HuH-7.5 (cell line): ENCODE measurements at regions not wholly inside any gene's neighbourhood (a gene's known extent, or its start where the extent isn't known, plus 50 kb on each side); places are given as distances from the start of the nearest gene placed in this dataset.
"Not testable (repeated sequence)": the region's sequence is repeated elsewhere in the genome, so short reads cannot be mapped to it uniquely, and the experiment has no call there.

ENCODE experiments used
- DNase-seq: peaks from one replicate; pipeline ENCODE4 v3.0.0; 2011; ENCODE audit warnings: low spot score

DNA sequence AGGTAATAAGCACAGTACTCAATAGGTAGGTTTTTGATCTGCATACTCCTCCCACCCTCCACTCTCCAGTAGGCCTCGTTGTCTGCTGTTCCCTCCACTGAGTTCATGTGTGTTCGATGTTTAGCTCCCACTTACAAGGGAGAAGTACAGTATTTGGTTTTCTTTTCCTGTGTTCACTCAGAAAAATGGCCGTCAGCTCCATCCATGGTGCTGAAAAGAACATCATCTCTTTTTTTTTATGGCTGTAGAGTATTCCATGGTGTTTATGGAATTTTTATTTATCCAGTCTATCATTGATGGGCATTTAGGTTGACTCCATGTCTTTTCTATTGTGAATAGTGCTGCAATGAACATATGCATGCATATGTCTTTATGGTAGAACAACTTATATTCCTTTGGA lies 849.7 kb upstream of the NRXN1 start:
- DNase-seq, result no peak

DNA sequence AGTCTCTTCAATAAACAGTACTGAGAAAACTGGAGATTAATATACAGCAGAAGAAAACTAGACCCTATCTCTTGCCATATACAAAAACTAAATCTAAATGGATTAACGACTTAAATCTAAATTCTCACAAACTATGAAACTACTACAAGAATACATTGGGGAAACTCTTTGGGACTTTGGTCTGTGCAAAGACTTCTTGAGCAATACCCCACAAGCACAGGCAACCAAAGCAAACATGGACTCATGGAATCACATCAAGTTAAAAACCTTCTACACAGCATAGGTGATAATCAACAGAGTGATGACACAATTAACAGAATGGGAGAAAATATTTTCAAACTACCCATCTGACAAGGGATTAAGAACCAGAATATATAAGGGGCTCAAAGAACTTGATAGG lies 848.2 kb upstream of the NRXN1 start:
- DNase-seq, result no peak

DNA sequence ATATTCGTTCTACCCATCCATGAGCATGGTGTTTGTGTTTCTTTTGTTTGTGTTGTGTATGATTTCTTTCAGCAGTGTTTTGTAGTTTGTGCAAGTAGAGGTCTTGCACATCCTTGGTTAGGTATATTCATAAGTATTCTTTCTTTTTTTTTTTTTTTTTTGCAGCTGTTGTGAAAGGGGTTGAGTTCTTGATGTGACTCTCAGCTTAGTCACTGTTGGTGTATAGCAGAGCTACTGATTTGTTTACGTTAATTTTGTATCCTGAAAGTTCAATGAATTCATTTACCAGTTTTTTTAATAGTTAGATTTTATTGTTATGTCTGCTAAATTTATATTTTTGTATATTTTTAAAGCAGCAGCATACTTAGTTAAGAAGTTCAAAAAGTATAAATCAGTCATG lies 834.4 kb upstream of the NRXN1 start:
- DNase-seq, result no peak

DNA sequence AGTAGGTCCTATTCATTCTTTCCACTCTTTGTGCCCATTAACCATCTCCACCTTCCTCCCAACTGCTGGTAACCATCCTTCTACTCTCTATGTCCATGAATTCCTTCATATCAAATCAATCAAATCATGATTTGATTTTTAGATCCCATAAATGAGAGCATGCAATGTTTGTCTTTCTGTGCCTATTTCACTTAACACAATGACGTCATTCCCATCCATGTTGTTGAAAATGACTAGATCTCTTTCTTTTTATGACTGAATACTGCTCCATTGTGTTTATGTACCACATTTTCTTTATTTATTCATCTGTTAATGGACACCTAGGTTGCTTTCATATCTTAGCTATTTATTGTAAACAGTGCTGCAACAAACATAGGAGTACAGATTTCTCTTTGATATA lies 827.3 kb upstream of the NRXN1 start:
- DNase-seq, result no peak

DNA sequence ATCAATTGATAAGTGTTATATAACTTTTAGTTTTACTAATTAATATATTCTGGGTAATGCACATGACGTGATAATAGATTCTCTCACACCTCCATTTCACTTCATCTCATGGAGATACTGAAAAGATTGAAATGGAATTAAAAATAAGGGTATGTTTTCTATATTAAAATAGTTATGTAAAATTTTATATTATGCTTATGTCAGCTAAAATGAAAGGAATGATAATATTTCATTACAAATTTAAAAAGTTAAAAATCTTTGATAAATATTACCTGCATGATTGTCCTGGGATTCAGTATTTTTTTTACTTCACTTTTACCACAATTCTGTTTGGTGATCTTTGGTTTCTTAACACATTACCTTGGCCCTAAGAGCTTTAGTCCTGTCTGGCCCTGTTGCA lies 823.8 kb upstream of the NRXN1 start:
- no peak for DNase-seq

DNA sequence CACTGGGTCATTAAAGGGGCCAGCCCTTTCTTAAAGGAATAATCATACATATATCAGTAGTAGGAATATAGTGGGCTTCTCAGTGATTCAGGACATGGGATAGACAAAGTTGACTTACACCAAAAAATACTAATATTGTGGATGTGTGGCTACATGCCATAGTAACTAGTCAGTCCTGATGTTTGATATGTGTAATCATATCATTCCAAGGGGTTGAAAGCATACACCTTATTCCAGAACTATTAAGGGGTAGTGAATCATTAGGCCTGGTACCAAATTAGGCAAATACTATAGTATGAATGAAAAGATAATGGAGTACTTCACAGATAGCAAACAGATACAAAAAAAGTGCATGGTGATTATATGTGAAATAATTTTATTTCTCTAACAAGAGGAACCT lies 814.9 kb upstream of the NRXN1 start:
- no peak for DNase-seq

DNA sequence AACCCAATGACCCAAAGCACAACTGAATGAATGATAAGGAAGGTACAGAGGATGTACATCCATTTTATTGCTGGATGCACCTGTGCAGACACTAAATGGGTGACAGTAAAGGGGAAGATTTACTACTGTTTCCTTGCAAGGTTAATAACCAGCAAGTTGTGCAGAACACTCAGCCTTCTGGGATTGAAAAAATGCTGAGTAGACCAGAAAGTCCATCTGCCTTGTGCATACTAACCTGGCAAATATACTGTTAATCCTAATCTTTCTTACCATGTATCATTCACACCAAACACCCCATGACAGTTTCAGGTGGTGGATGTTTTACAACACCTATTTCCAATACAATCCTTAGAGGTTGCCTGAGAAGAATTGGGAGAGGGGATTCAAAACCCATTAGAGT lies 814.1 kb upstream of the NRXN1 start:
- no peak for DNase-seq

DNA sequence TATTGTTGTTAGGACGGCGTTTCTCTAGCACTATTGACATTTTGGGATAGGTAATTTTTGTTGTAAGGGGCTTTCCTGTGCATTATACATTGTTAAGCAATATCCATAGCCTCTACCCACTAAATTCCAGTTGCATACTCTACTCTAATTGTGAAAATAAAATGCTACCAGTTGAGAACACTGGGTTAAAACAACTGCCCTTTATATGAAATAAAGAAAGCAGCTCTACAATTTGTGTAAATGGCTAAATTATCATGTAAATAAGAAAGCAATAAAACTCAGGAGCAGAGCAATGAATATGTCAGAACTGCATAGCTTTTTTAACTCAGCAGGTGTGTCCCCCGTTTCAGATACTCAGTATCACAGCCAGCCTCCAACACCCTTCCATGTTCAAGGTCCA lies 812.7 kb upstream of the NRXN1 start:
- DNase-seq, result no peak

DNA sequence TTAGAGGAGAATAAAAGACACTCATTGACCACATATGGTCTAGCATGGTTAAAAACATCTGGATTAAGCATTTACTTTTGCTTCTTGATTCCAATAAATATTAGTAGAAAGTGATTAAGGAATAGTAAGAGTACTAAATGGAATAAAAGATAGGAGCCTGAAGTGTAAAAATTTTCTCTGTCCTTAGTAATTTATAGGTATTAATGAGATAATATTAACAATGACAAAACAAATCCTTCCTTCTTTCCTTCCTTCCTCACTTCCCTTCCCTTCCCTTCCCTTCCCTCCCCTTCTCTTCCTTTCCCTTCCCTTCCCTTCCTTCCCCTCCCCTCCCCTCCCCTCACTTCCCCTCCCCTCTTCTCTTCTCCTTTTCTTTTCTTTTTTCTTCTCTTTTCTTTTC lies 797.5 kb upstream of the NRXN1 start:
- no peak for DNase-seq

DNA sequence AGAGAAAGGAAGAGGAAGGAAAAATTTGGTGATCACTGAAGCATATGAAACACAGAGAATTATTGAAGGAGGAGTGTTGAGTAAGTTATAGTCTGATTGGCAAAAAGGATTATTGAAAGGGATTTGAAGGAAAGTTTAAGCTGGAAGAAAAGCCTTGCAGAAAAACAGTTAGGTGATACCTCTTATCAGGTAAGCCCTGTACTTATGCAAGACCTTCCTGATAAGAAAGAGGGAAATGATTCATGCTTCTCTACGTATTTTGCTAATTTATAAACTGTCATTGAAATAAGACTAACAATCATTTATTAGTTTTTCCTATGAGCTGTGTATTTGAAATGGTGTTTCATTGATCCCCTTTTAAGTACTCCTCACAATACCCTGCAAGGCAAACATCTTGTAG lies 793.9 kb upstream of the NRXN1 start:
- DNase-seq, result no peak

DNA sequence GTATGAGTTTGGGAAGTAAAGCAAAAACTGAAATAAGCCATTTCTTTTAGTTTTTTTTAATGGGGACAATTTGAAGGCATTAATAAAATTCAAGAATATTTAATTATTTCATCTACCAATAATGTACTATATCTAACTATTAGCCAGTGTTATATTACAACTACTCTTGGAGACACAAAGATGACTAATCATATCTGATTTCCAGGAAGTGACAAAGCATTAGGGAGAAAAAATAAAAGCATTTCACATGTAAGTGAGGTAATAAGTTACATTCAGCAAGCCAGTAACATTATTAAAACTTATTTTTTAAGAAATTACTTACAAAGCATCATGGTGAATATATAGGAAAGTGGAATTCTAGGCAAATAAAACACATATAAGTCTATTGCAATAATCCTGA lies 781.3 kb upstream of the NRXN1 start:
- DNase-seq, result no peak

DNA sequence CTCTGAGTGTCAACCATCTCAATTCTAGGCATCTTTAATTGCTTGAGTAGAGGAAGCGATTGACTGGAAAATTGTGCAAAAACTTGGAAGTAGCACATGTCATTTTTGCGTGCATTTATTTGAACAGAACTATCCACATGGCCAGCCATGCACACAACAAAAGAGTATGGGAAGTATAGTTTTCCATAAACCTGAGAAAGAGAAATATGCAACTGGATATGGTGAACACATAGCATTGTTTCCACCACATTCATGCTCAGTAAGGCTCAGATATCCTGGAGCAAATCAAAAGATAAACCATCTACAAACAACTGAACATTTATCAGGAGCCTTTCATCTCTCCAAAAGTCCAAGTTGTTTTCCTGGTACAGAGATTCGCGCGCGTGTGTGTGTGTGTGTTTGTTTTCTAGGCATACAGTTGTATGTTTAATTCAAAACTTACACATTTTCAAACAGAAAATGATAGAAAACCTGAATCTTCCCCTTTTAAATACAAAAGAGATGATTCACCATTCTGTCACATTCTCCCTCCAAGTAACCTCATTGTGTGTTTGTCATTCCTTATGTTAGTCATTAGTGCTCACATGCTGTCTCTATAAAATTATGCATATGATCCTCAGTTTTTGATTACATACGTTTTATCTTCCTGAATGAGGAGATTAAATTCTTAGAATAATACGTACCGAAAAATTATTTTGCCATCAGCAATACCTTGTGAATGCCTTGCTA lies 780.4 kb upstream of the NRXN1 start:
- DNase-seq, result no peak

DNA sequence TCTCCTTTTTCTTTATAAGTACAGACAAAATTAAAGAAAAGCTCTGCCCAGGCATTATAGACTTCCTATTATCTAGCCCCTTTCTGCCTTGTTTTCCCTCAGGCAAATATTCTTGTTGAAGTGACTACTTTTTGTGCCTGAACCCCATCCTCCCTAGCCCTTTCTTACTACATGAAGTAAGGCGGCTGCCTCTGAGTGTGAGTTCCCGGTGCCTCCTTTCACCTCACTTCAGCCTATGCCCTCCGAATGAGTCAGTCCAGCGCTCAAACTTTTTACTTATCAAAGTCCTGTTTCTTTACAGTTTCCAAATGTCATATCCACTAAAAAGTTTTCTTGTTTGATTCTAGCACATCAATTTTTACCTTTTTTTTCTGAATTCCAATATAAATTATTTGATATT lies 778.3 kb upstream of the NRXN1 start:
- no peak for DNase-seq

DNA sequence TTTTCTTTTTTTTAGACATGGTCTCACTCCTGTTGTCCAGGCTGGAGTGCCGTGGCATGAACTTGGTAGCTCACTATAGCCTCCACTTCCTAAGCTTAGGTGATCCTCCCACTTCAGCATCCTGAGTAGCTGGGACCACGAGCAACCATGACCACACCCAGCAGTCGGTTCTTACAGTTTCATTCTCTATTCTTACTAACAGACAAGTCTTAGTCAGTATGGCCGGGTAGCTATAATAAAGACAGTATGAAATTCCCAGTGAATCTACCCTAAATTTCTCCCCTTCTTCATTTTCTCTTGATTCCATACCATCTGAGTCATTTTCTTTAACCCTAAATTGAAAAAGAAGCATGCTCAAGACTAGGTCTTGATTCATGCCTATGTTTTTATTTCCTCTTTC lies 775.3 kb upstream of the NRXN1 start:
- no peak for DNase-seq

DNA sequence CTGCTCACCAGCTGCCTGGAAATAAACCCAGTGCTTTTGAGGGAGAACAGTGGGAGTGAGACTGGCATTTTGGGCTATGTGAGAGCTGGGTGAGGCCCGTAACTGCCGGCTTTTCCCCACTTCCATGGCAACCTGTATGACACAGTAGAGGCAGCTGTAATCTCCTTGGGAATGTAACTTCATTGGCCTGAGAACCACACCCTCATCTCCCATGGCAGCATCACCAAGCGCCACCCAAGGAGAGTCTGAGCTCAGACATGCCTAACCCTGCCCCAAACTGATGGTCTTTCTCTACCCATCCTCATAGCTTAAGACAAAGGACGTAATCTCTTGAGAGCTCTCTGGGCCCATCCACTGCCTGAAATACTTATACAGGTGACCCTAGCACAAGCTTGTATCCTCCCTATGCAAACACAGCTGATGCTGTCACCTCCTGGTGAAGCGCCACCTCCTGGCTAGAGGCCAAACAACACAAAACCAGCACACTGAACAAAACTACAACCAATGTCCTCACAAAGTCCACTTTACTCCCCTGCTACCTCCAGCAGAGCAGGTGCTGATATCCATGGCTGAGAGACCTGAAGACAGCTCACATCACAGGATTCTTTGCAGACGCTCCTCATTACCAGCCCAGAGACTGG lies 763.4 kb upstream of the NRXN1 start:
- DNase-seq, result no peak

DNA sequence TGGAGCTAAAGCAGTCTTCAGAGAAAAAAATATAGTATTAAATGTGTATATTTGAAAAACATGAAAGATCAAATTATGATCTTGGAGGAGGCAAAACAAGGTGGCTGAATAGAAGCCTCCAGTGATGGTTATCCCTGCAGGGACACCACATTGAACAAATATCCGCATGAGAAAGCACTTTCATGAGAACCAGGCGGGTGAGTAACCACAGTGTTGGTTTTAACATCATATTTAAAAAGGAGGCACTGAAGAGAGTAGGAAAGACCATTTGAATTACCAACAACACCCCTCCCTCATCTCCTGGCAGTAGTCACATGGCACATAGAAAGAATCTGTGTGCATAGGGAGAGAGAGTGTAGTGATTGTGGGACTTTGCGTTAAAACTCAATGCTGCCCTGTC lies 759.6 kb upstream of the NRXN1 start:
- DNase-seq, result no peak

DNA sequence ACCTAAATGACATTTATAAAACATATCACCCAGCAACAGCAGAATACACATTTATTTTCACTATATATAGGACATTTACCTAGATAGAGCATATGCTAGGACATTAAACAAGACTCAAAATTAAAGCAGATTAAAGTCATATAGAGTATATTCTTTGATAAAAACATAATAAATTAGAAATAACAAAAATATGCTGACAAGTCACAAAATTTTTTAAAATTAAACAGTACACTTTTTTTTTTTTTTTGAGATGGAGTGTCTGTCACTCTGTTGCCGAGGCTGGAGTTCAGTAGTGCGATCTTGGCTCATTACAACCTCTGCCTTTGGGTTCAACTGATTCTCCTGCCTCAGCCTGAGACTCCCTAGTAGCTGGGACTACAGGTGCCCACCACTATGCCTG lies 758.9 kb upstream of the NRXN1 start:
- DNase-seq, result no peak

DNA sequence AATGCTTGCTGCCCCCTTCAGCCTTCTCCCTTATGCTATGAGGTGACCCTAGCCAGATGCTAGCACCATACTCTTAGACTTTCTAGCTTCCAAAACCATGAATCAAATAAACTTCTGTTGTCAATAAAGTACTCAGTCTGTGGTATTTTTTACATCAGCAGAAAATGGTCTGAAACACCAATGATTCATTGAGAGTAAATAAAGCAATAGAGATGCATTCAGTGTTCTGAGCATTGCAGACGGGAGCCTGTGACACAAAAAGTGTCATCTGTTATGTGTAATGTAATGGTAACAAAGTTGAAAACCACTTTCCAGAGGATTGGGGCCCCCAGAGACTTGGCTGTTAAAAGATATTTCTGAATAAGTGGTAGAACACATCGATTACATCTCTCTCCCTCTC lies 758.0 kb upstream of the NRXN1 start:
- no peak for DNase-seq

DNA sequence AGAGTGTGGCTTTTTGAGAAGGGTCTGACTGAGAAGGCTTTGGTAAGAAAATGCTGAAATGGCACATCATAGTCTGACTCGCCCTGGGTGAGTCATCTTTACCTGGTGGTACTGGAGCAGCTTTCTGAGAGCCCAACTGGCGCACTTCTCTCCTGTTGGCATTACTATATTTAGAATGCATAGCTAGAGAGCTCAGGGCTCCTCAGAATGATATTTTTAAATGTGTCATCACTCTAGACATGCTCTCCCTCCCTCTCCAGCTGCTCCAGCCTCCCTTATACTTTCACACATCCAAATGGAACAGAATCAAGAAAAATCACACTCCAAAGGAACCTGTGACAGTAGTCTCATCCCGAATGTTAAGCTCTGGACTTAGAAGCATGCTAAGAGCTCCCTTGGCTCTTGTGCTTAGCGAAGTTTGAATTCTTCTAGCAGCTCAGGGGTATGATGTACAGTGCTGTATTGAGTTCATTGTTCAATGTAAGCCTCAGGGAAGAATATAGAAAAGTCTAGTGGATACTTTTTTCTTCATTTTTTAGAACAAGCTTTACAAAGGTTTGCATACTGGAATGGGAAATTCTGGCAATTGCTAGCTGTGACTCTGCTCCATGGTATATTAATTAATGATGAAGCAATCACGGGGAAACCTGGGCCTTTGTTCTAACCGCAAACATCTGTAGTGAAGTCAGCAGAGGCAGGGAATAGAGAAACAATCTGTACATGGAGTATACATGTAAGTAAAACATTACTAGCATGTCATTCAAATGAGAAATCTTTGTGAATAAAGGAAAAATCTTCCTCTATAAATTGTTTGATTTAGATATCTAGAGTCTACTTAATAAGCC lies 751.2 kb upstream of the NRXN1 start:
- DNase-seq, result peak; percentile 5

DNA sequence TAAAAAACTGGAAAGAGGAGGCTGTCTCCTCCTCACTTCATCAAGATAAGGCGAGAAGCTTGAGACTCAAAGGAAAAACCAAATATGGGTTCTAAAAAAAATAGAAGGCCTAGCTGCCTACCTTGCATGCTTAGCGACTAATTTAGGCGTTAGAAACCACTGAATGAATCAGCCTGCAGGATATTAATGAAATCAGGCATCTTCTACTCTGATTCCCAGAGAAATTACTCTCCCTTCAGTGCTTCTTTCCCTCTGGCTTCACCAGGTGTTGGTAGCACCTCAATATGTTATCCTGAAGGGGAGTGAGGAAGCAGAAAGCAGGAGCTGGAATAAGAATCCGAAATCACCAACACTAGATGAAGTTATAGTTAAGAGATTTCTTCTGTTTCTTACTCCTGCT lies 749.8 kb upstream of the NRXN1 start:
- DNase-seq, result no peak

DNA sequence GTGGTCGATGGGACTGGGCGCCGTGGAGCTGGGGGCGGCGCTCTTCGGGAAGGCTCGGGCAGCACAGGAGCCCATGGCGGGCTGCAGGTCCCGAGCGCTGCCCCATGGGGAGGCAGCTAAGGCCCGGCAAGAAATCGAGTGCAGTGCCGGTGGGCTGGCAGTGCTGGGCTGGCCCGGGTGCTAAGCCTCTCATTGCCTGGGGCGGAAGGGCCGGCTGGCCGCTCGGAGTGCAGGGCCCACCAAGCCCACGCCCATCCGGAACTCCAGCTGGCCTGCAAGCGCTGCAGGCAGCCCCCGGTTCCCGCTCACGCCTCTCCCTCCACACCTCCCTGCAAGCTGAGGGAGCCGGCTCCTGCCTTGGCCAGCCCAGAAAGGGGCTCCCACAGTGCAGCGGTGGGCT lies 748.4 kb upstream of the NRXN1 start:
- no peak for DNase-seq

DNA sequence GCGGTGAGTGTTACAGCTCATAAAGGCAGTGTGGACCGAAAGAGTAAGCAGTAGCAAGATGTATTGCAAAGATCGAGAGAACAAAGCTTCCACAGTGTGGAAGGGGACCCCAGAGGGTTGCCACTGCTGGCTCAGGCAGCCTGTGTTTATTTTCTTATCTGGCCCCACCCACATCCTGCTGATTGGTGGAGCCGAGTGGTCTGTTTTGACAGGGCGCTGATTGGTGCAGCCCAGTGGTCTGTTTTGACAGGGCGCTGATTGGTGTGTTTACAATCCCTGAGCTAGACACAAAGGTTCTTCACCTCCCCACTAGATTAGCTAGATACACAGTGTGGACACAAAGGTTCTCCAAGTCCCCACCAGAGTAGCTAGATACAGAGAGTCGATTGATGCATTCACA lies 747.8 kb upstream of the NRXN1 start:
- DNase-seq, result not testable (repeated sequence)

DNA sequence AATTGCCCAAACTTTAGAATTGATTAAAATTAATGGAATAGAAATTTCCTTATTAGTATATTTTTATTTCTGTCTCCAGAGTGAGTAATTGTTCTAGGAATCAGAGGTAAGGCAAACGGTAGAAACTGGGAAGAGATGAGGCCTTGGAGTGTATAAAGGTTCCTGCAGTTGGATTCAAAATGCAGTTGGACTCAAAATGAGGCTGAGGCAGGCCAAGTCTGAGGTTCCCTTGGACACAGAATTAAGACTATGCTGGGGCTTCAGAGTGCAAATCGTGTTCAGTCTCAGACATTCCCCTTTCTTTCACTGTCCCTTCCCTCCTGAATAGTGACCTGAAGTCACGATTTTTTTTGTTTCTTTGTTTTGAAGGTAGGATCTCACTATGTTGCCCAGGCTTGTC lies 746.9 kb upstream of the NRXN1 start:
- DNase-seq, result no peak
